GM21447 (cell line): ENCODE measurements at regions not wholly inside any gene's neighbourhood (a gene's known extent, or its start where the extent isn't known, plus 50 kb on each side); places are given as distances from the start of the nearest gene placed in this dataset.
A peak's percentile ranks its signal among the peaks of the same experiment; 100 is the strongest.
"Not testable (repeated sequence)": the region's sequence is repeated elsewhere in the genome, so short reads cannot be mapped to it uniquely, and the experiment has no call there.

Experiments used
- ATAC-seq: cut with Tn5 transposase; IDR thresholded peaks from one replicate; pipeline ENCODE4 v1.9.1; 2021; ENCODE audit not compliant: unreplicated experiment

- not testable (repeated sequence) for ATAC-seq
Measured at GRCh38 chrX:149420566-149420965, 84.5 kb downstream of the IDS start.

GRCh38 chrX:149398027-149398426 is 107.1 kb downstream of the IDS start:
- no peak for ATAC-seq

DNA sequence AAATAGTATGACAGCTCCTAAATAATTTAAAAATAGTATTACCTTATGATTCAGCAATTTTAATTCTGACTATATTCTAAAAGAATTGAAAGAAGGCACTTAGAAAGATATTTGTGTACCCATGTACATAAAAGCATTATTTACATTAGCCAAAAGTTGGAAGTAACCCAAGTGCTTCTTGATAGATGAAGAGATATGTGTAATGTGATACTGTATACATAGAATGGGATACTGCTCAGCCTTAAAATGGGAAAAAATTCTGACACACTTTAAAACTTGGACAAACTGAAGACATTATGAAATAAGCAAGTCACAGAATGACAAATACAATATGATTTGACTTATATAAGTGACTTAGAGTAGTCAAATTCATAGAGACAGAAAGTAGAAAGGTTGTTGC is 112.2 kb downstream of the IDS start:
- ATAC-seq = no peak

DNA sequence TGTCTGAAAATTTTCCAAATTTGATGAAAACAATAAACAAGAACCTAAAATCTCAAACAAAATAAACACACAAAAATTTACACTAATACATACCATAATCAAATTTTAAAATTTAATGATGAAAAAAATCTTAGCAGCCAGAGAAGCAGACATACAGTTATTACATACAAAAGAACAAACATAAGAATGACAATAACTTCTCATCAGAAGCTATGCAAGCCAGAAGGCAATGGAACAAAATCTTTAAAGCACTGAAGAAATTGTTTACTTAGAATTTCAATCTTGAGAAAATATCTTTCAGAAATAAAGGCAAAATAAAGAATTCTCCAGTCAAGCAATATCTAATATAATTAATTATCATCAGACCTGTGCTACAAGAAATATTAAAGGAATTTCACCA is 121.3 kb downstream of the IDS start:
- no peak for ATAC-seq

GRCh38 chrX:149374751-149375150 is 130.4 kb downstream of the IDS start:
- ATAC-seq = no peak

DNA sequence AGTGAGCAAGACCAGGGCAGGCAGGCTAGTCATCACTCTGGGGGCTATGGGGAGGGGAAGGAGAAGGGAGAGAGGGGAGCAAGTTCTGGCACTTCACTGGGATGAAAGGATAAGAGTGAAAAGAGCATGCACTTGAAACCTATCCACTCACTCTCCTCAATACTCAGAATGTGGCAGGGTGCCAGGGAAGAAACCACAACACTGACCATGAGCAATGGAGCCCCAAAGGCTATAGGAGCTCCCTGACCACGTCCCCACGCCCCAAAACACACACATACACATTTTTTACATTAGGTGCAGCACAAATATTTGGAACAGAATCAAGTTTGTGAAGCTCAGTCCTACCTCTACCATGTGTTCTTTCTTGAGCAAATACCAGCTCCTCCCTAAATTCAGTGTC is 132.2 kb downstream of the IDS start:
- no peak for ATAC-seq

- ATAC-seq = no peak
Measured at GRCh38 chrX:149371986-149372385, 133.1 kb downstream of the IDS start.

GRCh38 chrX:149370097-149370496 is 135.0 kb downstream of the IDS start:
- ATAC-seq = no peak

DNA sequence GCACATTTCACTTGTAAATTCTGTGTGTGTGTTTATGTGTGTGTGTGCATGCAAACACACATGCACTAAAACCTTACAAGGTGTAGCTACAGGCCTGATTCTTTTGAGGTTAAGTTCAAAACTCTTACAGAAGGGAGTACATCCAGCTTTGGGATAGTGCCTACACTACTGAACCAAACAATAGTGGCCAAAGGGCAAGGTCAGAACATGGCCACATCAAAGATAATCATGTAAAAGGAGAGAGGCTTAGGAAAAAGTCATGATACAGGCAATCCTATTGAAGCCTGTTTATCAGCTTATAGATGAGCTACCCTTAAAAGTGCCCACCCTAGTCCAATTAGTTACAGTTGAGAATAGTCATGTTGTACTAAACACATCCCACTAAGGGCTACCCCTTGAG is 139.6 kb downstream of the IDS start:
- ATAC-seq = no peak

DNA sequence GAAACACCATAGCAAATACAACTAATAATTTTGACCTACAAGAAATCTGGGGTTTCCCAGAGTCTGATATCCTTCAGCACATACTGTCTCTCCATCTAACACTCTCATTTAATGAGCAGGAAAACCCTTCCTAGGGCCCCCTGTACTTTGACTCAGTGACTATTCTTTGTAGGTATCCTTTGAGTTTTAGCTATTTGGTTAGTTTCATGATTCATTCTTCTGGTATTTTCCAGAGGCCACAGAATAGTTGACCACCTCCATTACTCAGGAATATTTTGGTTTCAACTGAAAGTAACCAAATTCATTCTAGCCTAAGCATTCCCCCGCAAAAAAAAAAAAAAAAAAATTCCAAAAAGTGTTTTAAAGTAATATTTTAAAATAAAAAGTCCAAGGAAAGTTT is 140.0 kb downstream of the IDS start:
- no peak for ATAC-seq

DNA sequence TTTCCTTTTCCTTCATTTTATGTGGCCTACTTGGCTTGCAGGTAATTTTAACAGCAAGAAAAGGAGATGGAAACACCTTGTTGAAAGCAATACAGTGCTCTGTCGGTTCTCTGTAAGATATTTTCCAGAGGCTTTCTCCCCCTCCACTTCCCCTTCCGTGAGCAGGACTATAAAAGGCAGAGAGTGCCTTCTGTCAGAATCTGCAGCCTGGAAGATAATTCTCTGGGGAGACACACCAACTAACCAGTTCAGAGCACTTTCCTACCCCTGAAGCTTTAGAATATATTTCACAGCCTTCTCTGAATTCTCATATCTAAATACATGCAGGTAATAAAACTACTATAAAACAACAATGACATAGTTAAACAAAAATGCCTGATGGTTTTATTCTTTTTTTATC is 141.1 kb downstream of the IDS start:
- ATAC-seq = no peak

DNA sequence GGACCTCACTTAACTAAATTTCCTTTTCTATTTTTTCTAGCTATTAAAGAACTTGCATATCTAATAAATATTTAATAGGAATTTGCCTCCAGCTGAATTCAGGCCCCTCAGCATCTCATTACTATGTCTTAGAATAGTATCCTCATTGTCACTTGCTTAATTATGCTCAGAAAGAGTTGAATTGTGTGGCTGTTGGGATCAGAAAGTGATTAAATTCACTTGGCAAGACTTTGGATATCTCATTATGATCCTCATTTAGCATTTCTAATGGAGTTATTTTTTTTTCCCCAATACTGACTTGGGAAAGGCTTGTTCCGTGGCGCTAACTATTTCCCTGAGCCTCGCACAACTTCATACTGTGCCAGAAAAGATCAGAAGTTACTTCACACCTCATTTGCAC is 158.8 kb downstream of the IDS start:
- no peak for ATAC-seq

DNA sequence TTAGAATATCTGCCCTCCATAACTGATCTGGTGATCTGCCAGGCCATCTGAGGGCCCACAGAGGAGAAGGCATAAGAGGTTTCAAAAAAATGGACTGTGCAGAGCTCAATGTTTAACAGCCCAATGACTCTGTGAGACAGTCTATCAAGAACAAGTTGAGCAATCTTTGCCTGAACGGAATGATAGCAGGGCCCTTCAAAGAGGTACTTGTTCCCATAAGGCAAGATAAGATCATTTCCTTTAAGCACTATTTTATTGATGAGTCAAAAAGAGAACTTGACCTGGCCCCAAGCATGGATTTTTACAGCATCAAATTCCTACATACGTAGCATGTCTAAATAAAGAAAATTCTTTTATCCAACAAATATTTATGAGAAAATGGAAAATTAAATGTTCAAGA is 182.8 kb downstream of the IDS start:
- ATAC-seq = no peak

DNA sequence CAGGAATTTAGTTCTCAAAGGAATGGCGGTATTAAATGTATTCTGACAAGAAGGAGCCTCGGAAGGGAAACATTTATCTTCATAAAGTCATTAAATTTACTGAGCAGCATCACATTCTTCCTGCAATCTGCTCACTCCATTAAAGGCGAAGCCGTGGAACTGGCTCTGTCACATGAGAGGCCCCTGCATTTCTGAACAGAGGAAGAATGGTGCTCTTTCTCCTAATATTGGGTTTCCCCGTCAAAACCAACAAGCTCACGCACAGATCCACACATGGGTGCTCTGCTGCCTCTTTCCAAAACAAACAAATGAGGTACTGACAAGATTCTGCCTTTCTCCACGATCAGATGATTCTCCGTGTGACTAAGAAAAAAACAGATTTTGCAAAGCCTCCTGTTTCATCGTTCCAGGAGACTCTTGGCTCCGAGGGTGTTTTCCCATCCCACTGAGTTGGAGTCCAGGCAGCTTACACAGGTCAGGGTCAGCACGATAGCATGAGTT is 191.2 kb downstream of the IDS start:
- ATAC-seq = no peak

DNA sequence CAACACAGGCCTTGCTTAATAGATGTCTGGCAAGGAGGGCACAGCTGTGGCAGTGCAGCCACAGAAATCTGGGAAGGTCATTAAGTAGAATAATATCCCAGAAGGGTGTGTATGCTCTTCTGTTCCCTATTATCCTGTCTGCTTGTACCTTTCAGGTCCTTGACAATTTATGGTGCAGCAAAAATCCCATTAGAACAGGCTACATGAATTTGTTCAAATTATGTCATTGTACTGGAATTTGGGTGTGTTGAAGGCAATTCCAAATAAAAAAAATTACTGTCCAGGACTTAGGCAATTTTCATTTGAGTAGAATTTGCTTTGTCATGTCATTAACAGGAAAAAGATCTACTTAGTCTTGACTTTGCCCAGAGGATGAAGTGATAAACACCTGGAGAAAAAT is 192.1 kb downstream of the IDS start:
- ATAC-seq = no peak

DNA sequence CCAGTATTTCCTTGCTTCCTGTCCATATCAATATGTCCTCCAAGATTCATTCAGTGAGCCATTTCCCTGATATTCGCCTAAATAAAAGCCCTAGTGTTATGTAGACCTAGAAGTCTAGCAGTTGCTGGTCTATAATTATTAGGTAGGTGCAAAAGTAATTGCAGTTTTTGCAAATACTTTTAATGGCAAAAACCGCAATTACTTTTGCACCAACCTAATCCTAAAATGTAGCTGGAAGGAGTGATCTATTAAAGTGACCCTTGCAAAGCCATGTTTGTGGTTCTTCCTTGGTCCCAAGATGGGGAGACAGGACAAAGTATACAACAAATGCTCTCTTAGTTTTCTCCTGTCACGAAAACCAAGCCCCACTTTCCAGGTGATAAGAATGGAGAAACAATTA is 193.0 kb downstream of the IDS start:
- ATAC-seq = no peak

DNA sequence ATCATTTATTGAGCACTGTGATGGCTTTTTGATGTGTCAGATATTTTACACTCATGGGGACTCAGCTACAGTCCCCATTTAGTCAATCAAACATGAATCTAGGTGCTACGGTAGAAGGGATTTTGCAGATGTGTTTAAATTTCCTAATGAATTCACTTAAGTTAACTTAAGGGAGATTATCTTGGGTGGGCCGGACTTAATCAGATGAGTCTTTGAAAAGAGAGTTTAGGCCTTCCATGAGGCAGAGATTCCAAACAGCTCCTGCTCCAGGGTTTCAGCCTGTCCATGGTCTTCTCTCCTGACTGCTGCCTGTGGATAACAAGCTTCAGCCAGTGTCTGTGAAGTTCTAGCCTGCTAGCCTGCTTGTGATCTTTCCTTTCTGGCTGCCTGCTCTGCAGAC is 202.4 kb downstream of the IDS start:
- no peak for ATAC-seq

GRCh38 chrX:149298111-149298510 is 207.0 kb downstream of the IDS start:
- ATAC-seq = no peak

- ATAC-seq = no peak
Measured at GRCh38 chrX:149296092-149296491, 209.0 kb downstream of the IDS start.

GRCh38 chrX:149286940-149287349 is 218.2 kb downstream of the IDS start:
- peak; percentile 72 for ATAC-seq

GRCh38 chrX:149284616-149285015 is 220.5 kb downstream of the IDS start:
- no peak for ATAC-seq

GRCh38 chrX:149283853-149284252 is 221.3 kb downstream of the IDS start:
- ATAC-seq = no peak

GRCh38 chrX:149282909-149283308 is 222.2 kb downstream of the IDS start:
- ATAC-seq = no peak

DNA sequence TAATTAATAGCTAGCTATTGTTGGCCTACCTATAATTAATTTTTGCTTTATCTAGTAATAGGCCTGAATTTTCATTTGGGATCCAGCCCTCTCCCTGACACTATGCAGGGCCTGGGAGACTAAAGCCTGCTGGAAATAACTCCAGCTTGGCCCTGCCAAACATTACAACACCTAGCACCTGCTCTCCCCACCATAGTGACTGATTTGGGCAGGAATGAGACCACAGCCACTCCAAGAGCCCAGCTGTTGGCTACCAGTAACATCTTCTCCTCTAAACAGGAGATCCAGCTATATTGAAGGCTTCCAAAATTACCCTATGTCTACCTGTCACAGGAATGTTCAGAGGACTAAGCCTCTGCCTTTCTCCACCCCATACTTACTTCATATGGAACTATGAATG is 225.1 kb downstream of the IDS start:
- no peak for ATAC-seq
